HG03095 (cell line): ENCODE measurements at regions not wholly inside any gene's neighbourhood (a gene's known extent, or its start where the extent isn't known, plus 50 kb on each side); places are given as distances from the start of the nearest gene placed in this dataset.
"Not testable (repeated sequence)": the region's sequence is repeated elsewhere in the genome, so short reads cannot be mapped to it uniquely, and the experiment has no call there.

Experiments
- ATAC-seq: cut with Tn5 transposase; IDR thresholded peaks from one replicate; pipeline ENCODE4 v1.9.1; 2021; ENCODE audit warnings: moderate library complexity; ENCODE audit not compliant: unreplicated experiment

GRCh38 chr22:47888817-47889216, 1126.4 kb downstream of the TBC1D22A start:
- ATAC-seq, result no peak

- no peak for ATAC-seq
Measured at GRCh38 chr22:47884775-47885174, 1122.3 kb downstream of the TBC1D22A start.

- no peak for ATAC-seq
Measured at GRCh38 chr22:47884200-47884599, 1121.8 kb downstream of the TBC1D22A start.

GRCh38 chr22:47883757-47884156, 1121.3 kb downstream of the TBC1D22A start:
- no peak for ATAC-seq

- no peak for ATAC-seq
Measured at GRCh38 chr22:47879346-47879745, 1116.9 kb downstream of the TBC1D22A start.

GRCh38 chr22:47878460-47878859, 1116.0 kb downstream of the TBC1D22A start:
- no peak for ATAC-seq

GRCh38 chr22:47872761-47873535, 1110.5 kb downstream of the TBC1D22A start:
- no peak for ATAC-seq

- ATAC-seq, result no peak
Measured at GRCh38 chr22:47865626-47866025, 1103.2 kb downstream of the TBC1D22A start.

- no peak for ATAC-seq
Measured at GRCh38 chr22:47862394-47862793, 1099.9 kb downstream of the TBC1D22A start.

GRCh38 chr22:47860907-47861306, 1098.5 kb downstream of the TBC1D22A start:
- ATAC-seq, result not testable (repeated sequence)

- no peak for ATAC-seq
Measured at GRCh38 chr22:47859881-47860525, 1097.6 kb downstream of the TBC1D22A start.

- no peak for ATAC-seq
Measured at GRCh38 chr22:47858773-47859306, 1096.4 kb downstream of the TBC1D22A start.

- no peak for ATAC-seq
Measured at GRCh38 chr22:47854680-47855079, 1092.2 kb downstream of the TBC1D22A start.

GRCh38 chr22:47854251-47854650, 1091.8 kb downstream of the TBC1D22A start:
- ATAC-seq, result no peak

GRCh38 chr22:47853750-47854149, 1091.3 kb downstream of the TBC1D22A start:
- no peak for ATAC-seq

GRCh38 chr22:47851586-47851985, 1089.1 kb downstream of the TBC1D22A start:
- ATAC-seq, result no peak

GRCh38 chr22:47850644-47851151, 1088.2 kb downstream of the TBC1D22A start:
- ATAC-seq, result no peak

- no peak for ATAC-seq
Measured at GRCh38 chr22:47849576-47849975, 1087.1 kb downstream of the TBC1D22A start.

- ATAC-seq, result no peak
Measured at GRCh38 chr22:47848184-47848920, 1085.9 kb downstream of the TBC1D22A start.

GRCh38 chr22:47847131-47847890, 1084.9 kb downstream of the TBC1D22A start:
- ATAC-seq, result no peak

GRCh38 chr22:47846206-47846605, 1083.8 kb downstream of the TBC1D22A start:
- no peak for ATAC-seq
